Neural progenitor cell (in vitro differentiated cells): ENCODE measurements at regions not wholly inside any gene's neighbourhood (a gene's known extent, or its start where the extent isn't known, plus 50 kb on each side); places are given as distances from the start of the nearest gene placed in this dataset.

ENCODE experiments used
- CTCF ChIP-seq: fragments of 200-600 bp; sonication (generic); IDR thresholded peaks from 2 replicates; pipeline ENCODE4 v1.5.1; 2017; ENCODE audit warnings: antibody characterized with exemption, mild to moderate bottlenecking
- EZH2 ChIP-seq: fragments of 200-600 bp; sonication (generic); IDR thresholded peaks from 2 replicates; pipeline ENCODE4 v1.6.1; 2017; ENCODE audit warnings: antibody characterized with exemption, mild to moderate bottlenecking, moderate library complexity
- EZH2phosphoT487 ChIP-seq: fragments of 200-600 bp; sonication (generic); IDR thresholded peaks from 2 replicates; pipeline ENCODE4 v1.6.1; 2017; ENCODE audit warnings: antibody characterized with exemption

GRCh38 chr7:142496545-142496991 is 238.7 kb upstream of the PRSS58 start:
- TF ChIP-seq EZH2: peak; percentile 29
- TF ChIP-seq CTCF: peak; percentile 86
- TF ChIP-seq EZH2phosphoT487: no peak
